OCI-LY3 (cell line): ENCODE measurements at regions not wholly inside any gene's neighbourhood (a gene's known extent, or its start where the extent isn't known, plus 50 kb on each side); places are given as distances from the start of the nearest gene placed in this dataset.

Source experiments
- CTCF ChIP-seq: fragments of 200-600, 300-600 bp; sonication (generic); IDR thresholded peaks from 2 replicates; pipeline ENCODE4 v1.5.1; 2014; ENCODE audit warnings: antibody characterized with exemption, low read length, low read depth
- EZH2phosphoT487 ChIP-seq: fragments of 200-600 bp; shearing (Covaris generic); IDR thresholded peaks from 2 replicates; pipeline ENCODE4 v1.6.1; 2018; ENCODE audit warnings: antibody characterized with exemption, mixed run types, low read depth

- no peak for TF ChIP-seq EZH2phosphoT487
- TF ChIP-seq CTCF = no peak
Measured at GRCh38 chr15:70252951-70253320, 155.2 kb upstream of the TLE3 start.
